ENCODE measurements at regions not wholly inside any gene's neighbourhood (a gene's known extent, or its start where the extent isn't known, plus 50 kb on each side); places are given as distances from the start of the nearest gene placed in this dataset.

- DNase-seq: no peak
- TF ChIP-seq GATA1 (IDR thresholded peaks at IDR 0.05; ENCODE audit: low read depth, low read length) (no peak), POLR2A (IDR thresholded peaks at IDR 0.05; ENCODE audit: low read length) (no peak)
Measured at GRCh38 chr5:38099205-38100168, 158.9 kb upstream of the EGFLAM start.

GRCh38 chr5:38094889-38095288, 163.5 kb upstream of the EGFLAM start:
- no peak for DNase-seq

GRCh38 chr5:38093855-38094254, 164.5 kb upstream of the EGFLAM start:
- no peak for TF ChIP-seq POLR2A (IDR thresholded peaks at IDR 0.05; ENCODE audit: low read length)
- TF ChIP-seq GATA1 (IDR thresholded peaks at IDR 0.05; ENCODE audit: low read depth, low read length): no peak
- DNase-seq: no peak

More at GRCh38 chr5:38094889-38095288, 163.5 kb upstream of the EGFLAM start:
- TF ChIP-seq GATA1 (IDR thresholded peaks at IDR 0.05; ENCODE audit: low read depth, low read length) (no peak), POLR2A (IDR thresholded peaks at IDR 0.05; ENCODE audit: low read length) (no peak)

GRCh38 chr5:38086777-38087176, 171.6 kb upstream of the EGFLAM start:
- TF ChIP-seq POLR2A (IDR thresholded peaks at IDR 0.05; ENCODE audit: low read length) (no peak), GATA1 (IDR thresholded peaks at IDR 0.05; ENCODE audit: low read depth, low read length) (no peak)
- DNase-seq: no peak

GRCh38 chr5:38079620-38080402, 178.5 kb upstream of the EGFLAM start:
- no peak for TF ChIP-seq GATA1 (IDR thresholded peaks at IDR 0.05; ENCODE audit: low read depth, low read length)
- TF ChIP-seq POLR2A (IDR thresholded peaks at IDR 0.05; ENCODE audit: low read length): no peak
- no peak for DNase-seq

GRCh38 chr5:38078161-38078560, 180.2 kb upstream of the EGFLAM start:
- DNase-seq: no peak
- TF ChIP-seq POLR2A (IDR thresholded peaks at IDR 0.05; ENCODE audit: low read length) (no peak), GATA1 (IDR thresholded peaks at IDR 0.05; ENCODE audit: low read depth, low read length) (no peak)

GRCh38 chr5:38077652-38078051, 180.7 kb upstream of the EGFLAM start:
- TF ChIP-seq POLR2A (IDR thresholded peaks at IDR 0.05; ENCODE audit: low read length): no peak
- no peak for TF ChIP-seq GATA1 (IDR thresholded peaks at IDR 0.05; ENCODE audit: low read depth, low read length)

GRCh38 chr5:38071831-38072694, 186.3 kb upstream of the EGFLAM start:
- no peak for TF ChIP-seq GATA1 (IDR thresholded peaks at IDR 0.05; ENCODE audit: low read depth, low read length)
- TF ChIP-seq POLR2A (IDR thresholded peaks at IDR 0.05; ENCODE audit: low read length): no peak

More at GRCh38 chr5:38077652-38078051, 180.7 kb upstream of the EGFLAM start:
- no peak for DNase-seq

GRCh38 chr5:38070304-38070950, 187.9 kb upstream of the EGFLAM start:
- no peak for DNase-seq
- TF ChIP-seq GATA1 (IDR thresholded peaks at IDR 0.05; ENCODE audit: low read depth, low read length) (no peak), POLR2A (IDR thresholded peaks at IDR 0.05; ENCODE audit: low read length) (no peak)

More at GRCh38 chr5:38071831-38072694, 186.3 kb upstream of the EGFLAM start:
- no peak for DNase-seq

GRCh38 chr5:38069360-38069759, 189.0 kb upstream of the EGFLAM start:
- no peak for TF ChIP-seq POLR2A (IDR thresholded peaks at IDR 0.05; ENCODE audit: low read length)
- no peak for TF ChIP-seq GATA1 (IDR thresholded peaks at IDR 0.05; ENCODE audit: low read depth, low read length)
- DNase-seq: no peak

GRCh38 chr5:38060354-38060753, 198.0 kb upstream of the EGFLAM start:
- no peak for DNase-seq
- TF ChIP-seq POLR2A (IDR thresholded peaks at IDR 0.05; ENCODE audit: low read length) (no peak), GATA1 (IDR thresholded peaks at IDR 0.05; ENCODE audit: low read depth, low read length) (no peak)

GRCh38 chr5:38059876-38060275, 198.5 kb upstream of the EGFLAM start:
- DNase-seq: no peak
- TF ChIP-seq POLR2A (IDR thresholded peaks at IDR 0.05; ENCODE audit: low read length) (no peak), GATA1 (IDR thresholded peaks at IDR 0.05; ENCODE audit: low read depth, low read length) (no peak)

Measured in erythroblast (primary cell).